ENCODE measurements at regions not wholly inside any gene's neighbourhood (a gene's known extent, or its start where the extent isn't known, plus 50 kb on each side); places are given as distances from the start of the nearest gene placed in this dataset.

DNA sequence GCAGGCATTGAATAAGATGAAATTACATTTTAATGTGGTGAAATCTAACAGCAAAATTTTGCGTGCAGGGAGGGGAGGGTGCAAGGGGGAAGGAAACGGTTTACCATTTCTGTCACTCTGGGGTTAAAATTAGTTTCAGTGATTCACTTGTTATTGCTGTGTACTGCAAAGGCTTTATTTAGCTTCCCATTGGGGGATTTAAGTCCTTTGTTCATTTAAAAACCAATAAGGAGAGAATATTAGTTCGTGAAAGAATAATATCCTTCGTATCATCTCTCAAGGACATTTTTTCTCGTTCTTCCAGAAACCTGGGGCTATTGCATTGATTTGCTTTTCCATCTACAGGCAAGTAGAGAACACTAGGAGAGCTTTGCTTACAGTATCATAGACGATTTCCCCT lies 667.8 kb upstream of the RGMB start:
- Histone ChIP-seq H3K27ac (no peak overlapping the region), H3K4me3 (no peak overlapping the region), H3K4me1 (no peaks in the 10 kb centered on the region), H3K36me3 (no peaks in the 10 kb centered on the region), H3K27me3 (ENCODE audit: low read depth) (no peaks in the 10 kb centered on the region), H3K9me3 (no peaks in the 10 kb centered on the region)
- DNase-seq, result no peak
- no peak for ATAC-seq
- TF ChIP-seq, protein P1, sequence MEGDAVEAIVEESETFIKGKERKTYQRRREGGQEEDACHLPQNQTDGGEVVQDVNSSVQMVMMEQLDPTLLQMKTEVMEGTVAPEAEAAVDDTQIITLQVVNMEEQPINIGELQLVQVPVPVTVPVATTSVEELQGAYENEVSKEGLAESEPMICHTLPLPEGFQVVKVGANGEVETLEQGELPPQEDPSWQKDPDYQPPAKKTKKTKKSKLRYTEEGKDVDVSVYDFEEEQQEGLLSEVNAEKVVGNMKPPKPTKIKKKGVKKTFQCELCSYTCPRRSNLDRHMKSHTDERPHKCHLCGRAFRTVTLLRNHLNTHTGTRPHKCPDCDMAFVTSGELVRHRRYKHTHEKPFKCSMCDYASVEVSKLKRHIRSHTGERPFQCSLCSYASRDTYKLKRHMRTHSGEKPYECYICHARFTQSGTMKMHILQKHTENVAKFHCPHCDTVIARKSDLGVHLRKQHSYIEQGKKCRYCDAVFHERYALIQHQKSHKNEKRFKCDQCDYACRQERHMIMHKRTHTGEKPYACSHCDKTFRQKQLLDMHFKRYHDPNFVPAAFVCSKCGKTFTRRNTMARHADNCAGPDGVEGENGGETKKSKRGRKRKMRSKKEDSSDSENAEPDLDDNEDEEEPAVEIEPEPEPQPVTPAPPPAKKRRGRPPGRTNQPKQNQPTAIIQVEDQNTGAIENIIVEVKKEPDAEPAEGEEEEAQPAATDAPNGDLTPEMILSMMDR (IDR thresholded peaks at IDR 0.05), result no peak
- intact Hi-C loops (cut with DNase I), result no loop called here

DNA sequence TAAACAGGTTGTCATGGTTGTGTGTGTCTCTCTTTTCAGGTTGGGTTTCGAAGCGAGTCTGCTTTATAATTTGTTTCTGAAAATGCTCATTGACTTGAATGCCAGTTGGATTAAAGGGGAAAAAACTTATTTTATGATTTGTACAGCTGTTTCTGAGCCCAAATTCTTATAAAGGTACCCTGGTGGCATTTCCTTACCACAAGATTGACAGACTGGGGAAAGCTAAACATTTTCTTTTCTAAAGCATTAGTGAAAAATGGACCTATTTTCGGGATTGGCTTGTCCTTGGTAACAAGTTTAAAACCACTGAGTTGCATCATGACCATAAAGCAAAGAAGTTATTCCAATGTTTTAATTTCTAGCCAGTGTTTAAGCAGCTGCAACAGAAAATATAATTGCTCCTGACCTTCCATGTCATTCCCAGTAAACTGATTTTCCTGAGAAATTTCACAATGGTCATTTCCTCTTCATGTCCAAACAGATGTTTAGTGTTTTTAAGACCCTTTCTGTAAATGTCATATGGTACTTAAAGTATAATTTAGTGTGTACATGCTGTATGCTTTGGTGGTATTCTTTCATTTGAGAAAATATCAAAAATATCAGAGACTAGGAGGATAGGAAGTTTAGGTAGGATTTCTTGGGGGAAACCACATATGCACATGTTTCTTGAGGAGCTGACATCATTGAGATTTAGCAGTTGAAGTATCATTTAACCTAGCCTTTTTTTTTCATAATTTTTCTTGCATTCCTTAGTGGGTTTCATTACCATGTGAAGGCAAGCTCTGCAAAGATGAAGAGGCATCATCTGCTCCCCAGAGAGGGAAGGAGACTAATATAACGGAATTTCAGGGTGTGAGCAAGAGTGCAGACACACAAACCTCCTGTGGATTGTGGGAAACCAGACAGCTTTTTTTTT lies 667.1 kb upstream of the RGMB start:
- H3K27ac ChIP-seq, result no peak overlapping the region
- DNase-seq (no peak), ATAC-seq (no peak)
- TF ChIP-seq, protein P1 (IDR thresholded peaks at IDR 0.05), result no peak
- H3K36me3 ChIP-seq, result no peaks in the 10 kb centered on the region
- H3K4me3 ChIP-seq, result no peak overlapping the region
- H3K4me1 ChIP-seq, result no peaks in the 10 kb centered on the region
- H3K9me3 ChIP-seq, result no peaks in the 10 kb centered on the region
- intact Hi-C loops (cut with DNase I), result no loop called here
- H3K27me3 ChIP-seq (ENCODE audit: low read depth), result no peaks in the 10 kb centered on the region

DNA sequence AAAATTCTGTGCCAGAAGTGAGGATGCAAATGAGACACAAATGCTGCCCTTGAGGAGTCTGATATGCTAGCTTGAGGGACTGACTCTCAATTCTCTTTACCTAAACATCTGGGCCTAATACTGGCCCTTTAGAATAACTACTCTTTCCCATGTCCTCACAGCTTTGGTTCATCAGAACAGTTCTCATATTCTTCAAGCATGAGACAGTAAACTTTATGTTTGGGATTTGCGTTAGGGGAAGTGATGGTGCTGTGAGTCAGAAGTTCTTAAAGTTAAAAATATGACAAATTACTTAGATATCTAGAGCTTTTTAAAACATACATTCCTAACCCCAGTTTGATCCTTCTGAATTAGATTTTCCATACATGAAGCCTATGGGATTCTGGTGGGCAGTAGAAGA lies 665.0 kb upstream of the RGMB start:
- ATAC-seq (no peak), DNase-seq (no peak)
- H3K4me3 ChIP-seq, result no peak overlapping the region
- H3K27ac ChIP-seq, result no peak overlapping the region
- no peaks in the 10 kb centered on the region for H3K36me3 ChIP-seq
- TF ChIP-seq, protein P1 (IDR thresholded peaks at IDR 0.05), result no peak
- H3K4me1 ChIP-seq, result no peaks in the 10 kb centered on the region
- H3K9me3 ChIP-seq, result no peaks in the 10 kb centered on the region
- H3K27me3 ChIP-seq (ENCODE audit: low read depth), result no peaks in the 10 kb centered on the region
- intact Hi-C loops (cut with DNase I), result no loop called here

DNA sequence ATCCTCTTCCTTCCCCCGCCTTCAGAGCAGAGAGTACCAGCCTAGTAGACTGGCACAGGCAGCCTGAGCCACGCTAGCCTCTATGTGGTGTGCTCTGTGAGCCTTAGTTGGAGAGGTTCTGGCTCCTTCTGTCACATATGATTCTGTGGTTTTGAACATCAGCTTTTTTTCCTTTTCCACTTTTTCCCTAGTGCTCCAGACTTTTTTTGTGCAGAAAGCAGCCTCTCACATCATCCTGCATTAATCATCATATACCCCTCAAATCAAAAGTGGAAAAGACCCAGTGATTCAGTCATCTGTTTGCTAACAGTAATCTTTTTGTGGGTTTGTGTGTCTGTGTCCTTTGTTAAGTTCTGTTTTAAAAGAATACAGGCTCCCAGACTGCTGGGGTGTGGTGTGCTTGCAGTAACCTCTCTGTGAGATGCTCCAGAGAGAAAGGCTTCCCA lies 663.9 kb upstream of the RGMB start:
- H3K27me3 ChIP-seq (ENCODE audit: low read depth), result no peaks in the 10 kb centered on the region
- TF ChIP-seq, protein P1 (IDR thresholded peaks at IDR 0.05), result no peak
- intact Hi-C loops (cut with DNase I), result no loop called here
- no peaks in the 10 kb centered on the region for H3K9me3 ChIP-seq
- H3K4me1 ChIP-seq, result no peaks in the 10 kb centered on the region
- DNase-seq (no peak), ATAC-seq (no peak)
- H3K4me3 ChIP-seq, result no peak overlapping the region
- H3K36me3 ChIP-seq, result no peaks in the 10 kb centered on the region
- no peak overlapping the region for H3K27ac ChIP-seq

DNA sequence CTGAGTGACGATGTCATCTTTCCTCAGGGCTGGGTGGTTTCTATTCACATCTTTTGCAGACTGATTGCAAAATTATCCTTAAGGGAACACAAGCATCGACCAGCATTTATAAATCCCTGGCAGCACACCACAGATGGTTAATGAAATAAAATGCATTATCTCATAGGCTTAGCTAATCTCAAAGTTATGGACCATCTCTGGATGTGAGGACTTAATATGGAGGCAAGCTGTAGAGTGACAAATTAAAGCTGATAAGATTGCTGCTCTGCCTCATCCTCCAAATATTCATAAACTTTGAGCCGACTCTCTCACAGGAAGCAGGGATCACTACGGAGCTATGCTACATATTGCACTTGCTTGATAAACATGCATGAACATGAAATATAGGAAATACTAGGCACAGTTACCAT lies 663.2 kb upstream of the RGMB start:
- Histone ChIP-seq H3K36me3 (no peaks in the 10 kb centered on the region), H3K27me3 (ENCODE audit: low read depth) (no peaks in the 10 kb centered on the region), H3K4me3 (no peak overlapping the region), H3K9me3 (no peaks in the 10 kb centered on the region), H3K27ac (no peak overlapping the region), H3K4me1 (no peaks in the 10 kb centered on the region)
- intact Hi-C loops (cut with DNase I), result no loop called here
- no peak for ATAC-seq
- TF ChIP-seq, protein P1 (IDR thresholded peaks at IDR 0.05), result no peak
- DNase-seq, result no peak

Data from lower lobe of right lung (tissue), 2 donors.